ENCODE measurements at regions not wholly inside any gene's neighbourhood (a gene's known extent, or its start where the extent isn't known, plus 50 kb on each side); places are given as distances from the start of the nearest gene placed in this dataset.

DNA sequence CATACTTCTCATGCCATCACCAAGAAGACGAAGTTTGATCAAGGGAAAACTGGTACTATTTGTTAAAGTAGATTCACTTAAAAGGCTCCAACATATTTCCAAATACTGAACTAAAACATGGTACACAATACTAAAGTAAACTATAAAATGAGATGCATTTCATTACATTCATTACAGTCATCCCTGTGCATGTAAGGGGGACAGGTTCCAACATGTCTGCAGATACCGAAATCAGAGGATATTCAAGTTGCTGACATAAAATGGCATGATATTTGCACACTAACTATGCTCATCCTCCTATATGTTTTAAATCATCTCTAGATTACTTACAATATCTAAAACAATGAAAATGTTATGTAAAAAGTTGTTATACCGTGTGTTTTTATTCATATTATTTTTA, 893.9 kb upstream of the MANEA start:
- H3K9me3 ChIP-seq, result no peaks in the 10 kb centered on the region
- no peak overlapping the region for H3K27ac ChIP-seq
- H3K27me3 ChIP-seq, result no peaks in the 10 kb centered on the region
- DNase-seq (no peak), ATAC-seq (no peak)
- H3K36me3 ChIP-seq, result no peaks in the 10 kb centered on the region
- TF ChIP-seq, protein P1, sequence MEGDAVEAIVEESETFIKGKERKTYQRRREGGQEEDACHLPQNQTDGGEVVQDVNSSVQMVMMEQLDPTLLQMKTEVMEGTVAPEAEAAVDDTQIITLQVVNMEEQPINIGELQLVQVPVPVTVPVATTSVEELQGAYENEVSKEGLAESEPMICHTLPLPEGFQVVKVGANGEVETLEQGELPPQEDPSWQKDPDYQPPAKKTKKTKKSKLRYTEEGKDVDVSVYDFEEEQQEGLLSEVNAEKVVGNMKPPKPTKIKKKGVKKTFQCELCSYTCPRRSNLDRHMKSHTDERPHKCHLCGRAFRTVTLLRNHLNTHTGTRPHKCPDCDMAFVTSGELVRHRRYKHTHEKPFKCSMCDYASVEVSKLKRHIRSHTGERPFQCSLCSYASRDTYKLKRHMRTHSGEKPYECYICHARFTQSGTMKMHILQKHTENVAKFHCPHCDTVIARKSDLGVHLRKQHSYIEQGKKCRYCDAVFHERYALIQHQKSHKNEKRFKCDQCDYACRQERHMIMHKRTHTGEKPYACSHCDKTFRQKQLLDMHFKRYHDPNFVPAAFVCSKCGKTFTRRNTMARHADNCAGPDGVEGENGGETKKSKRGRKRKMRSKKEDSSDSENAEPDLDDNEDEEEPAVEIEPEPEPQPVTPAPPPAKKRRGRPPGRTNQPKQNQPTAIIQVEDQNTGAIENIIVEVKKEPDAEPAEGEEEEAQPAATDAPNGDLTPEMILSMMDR (IDR thresholded peaks at IDR 0.05), result no peak
- no peak for TF ChIP-seq POLR2A (IDR thresholded peaks at IDR 0.05)
- H3K4me1 ChIP-seq, result no peaks in the 10 kb centered on the region
- intact Hi-C loops (cut with DNase I), result no loop called here
- no peak overlapping the region for H3K4me3 ChIP-seq
- WGBS (ENCODE audit: insufficient coverage, low coverage, low lambda C conversion rate, missing lambda C conversion rate), result 48% methylated on average over 3 of the region's 3 CpGs

DNA sequence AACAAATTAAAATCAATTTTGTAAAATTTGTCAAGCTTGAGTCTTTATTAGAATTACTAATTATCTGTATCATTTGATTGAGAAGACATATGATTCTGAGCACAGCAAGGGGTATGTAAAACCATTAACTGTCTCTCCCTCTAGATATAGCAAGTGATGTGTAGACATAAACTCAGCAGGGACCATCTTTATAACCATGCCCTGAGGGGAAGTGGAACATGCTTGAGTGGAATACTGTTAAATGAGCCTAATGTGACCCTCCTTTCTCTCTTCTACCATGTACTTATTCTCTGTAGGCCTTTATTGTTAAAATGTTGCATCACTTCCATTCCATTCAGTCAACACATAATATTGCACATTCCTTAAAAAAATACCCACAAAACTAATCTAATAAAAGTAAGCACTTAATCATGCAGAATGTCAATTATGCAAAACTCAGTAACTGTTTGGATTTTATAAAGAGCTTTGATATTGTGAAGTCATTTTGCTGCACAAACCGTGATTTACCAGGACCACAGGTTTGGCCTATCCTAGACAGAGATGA, 896.6 kb upstream of the MANEA start:
- TF ChIP-seq, protein P1 (IDR thresholded peaks at IDR 0.05), result no peak
- TF ChIP-seq POLR2A (IDR thresholded peaks at IDR 0.05), result no peak
- H3K27ac ChIP-seq, result no peak overlapping the region
- H3K9me3 ChIP-seq, result no peaks in the 10 kb centered on the region
- no peaks in the 10 kb centered on the region for H3K36me3 ChIP-seq
- no peaks in the 10 kb centered on the region for H3K27me3 ChIP-seq
- 38% methylated on average over 1 of the region's 1 CpG for WGBS (ENCODE audit: insufficient coverage, low coverage, low lambda C conversion rate, missing lambda C conversion rate)
- intact Hi-C loops (cut with DNase I), result no loop called here
- ATAC-seq (no peak), DNase-seq (no peak)
- no peak overlapping the region for H3K4me3 ChIP-seq
- H3K4me1 ChIP-seq, result no peaks in the 10 kb centered on the region

DNA sequence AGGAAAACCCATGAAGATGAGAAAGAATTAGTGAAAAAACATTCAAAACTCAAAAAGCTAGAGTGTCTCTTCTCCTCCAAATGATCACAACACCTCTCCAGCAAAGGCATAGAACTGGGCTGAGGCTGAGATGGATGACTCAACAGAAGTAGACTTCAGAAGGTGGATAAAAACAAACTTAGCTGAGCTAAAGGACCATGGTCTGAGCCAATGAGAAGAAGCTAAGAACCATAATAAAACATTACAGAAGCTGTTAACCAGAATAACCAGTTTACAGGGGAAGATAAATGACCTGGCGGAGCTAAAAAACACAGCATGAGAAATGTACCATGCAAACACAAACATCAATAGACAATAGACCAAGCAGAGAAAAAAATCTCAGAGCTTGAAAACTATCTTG, 904.1 kb upstream of the MANEA start:
- no peak for DNase-seq
- H3K9me3 ChIP-seq, result no peaks in the 10 kb centered on the region
- no peak overlapping the region for H3K27ac ChIP-seq
- TF ChIP-seq, protein P1 (IDR thresholded peaks at IDR 0.05), result no peak
- TF ChIP-seq POLR2A (IDR thresholded peaks at IDR 0.05), result no peak
- no peak for ATAC-seq
- no peaks in the 10 kb centered on the region for H3K27me3 ChIP-seq
- H3K36me3 ChIP-seq, result no peaks in the 10 kb centered on the region
- intact Hi-C loops (cut with DNase I), result no loop called here
- H3K4me1 ChIP-seq, result no peaks in the 10 kb centered on the region
- H3K4me3 ChIP-seq, result no peak overlapping the region
- 75% methylated on average over 1 of the region's 1 CpG for WGBS (ENCODE audit: insufficient coverage, low coverage, low lambda C conversion rate, missing lambda C conversion rate)

DNA sequence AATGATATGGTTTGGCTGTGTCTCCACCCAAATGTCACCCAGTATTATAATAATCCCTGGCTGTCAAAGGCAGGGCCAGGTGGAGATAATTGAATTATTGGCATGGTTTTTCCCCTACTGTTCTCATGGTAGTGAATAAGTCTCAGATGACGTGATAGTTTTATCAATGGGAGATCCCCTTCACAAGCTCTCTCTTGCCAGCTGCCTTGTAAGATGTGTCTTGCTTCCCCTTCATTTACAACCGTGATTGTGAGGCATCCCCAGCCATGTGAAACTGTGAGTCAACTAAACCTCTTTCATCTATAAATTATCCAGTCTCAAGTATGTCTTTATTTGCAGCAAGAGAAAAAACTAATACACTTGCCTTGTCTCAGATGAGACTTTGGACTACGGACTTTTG, 907.3 kb upstream of the MANEA start:
- Histone ChIP-seq H3K36me3 (no peaks in the 10 kb centered on the region), H3K9me3 (no peaks in the 10 kb centered on the region), H3K4me3 (no peak overlapping the region), H3K27ac (no peak overlapping the region), H3K27me3 (no peaks in the 10 kb centered on the region), H3K4me1 (no peaks in the 10 kb centered on the region)
- WGBS (ENCODE audit: insufficient coverage, low coverage, low lambda C conversion rate, missing lambda C conversion rate), result 35% methylated on average over 3 of the region's 3 CpGs
- intact Hi-C loops (cut with DNase I), result no loop called here
- no peak for ATAC-seq
- no peak for TF ChIP-seq POLR2A (IDR thresholded peaks at IDR 0.05)
- TF ChIP-seq, protein P1 (IDR thresholded peaks at IDR 0.05), result no peak
- DNase-seq, result no peak

DNA sequence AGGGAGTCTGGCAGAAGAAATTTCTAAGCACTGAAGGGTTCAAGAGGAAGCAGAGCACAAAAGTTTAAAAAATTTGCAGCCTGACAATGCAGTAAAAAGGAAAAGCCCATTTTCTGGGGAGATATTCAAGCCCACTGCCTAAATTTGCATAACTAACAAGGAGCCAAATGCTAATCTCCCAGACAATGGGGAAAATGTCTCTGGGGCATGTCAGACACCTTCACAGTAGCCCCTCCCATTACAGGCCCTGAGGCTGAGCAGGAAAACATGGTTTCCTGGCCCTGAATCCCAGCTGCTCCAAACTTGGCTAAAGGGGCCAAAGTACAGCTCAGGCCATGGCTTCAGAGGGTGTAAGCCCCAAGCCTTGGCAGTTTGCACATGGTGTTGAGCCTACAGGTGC, 908.5 kb upstream of the MANEA start:
- no peak overlapping the region for H3K27ac ChIP-seq
- DNase-seq (no peak), ATAC-seq (no peak)
- no peak overlapping the region for H3K4me3 ChIP-seq
- intact Hi-C loops (cut with DNase I), result no loop called here
- no peaks in the 10 kb centered on the region for H3K9me3 ChIP-seq
- TF ChIP-seq, protein P1 (IDR thresholded peaks at IDR 0.05), result no peak
- TF ChIP-seq POLR2A (IDR thresholded peaks at IDR 0.05), result no peak
- no peaks in the 10 kb centered on the region for H3K36me3 ChIP-seq
- no peaks in the 10 kb centered on the region for H3K27me3 ChIP-seq
- no peaks in the 10 kb centered on the region for H3K4me1 ChIP-seq

Data from right lobe of liver (tissue), 6 donors.